Mesothelial cell of epicardium (in vitro differentiated cells): ENCODE measurements at regions not wholly inside any gene's neighbourhood (a gene's known extent, or its start where the extent isn't known, plus 50 kb on each side); places are given as distances from the start of the nearest gene placed in this dataset.
"Not testable (repeated sequence)": the region's sequence is repeated elsewhere in the genome, so short reads cannot be mapped to it uniquely, and the experiment has no call there.

Experiments used
- DNase-seq, 2 experiments: peaks; one replicate each; pipeline ENCODE4 v3.0.0; 2021; ENCODE audit warnings: low spot score in 2 of 2; ENCODE audit not compliant: unreplicated experiment in 2 of 2
- H3K27ac Mint-ChIP-seq: 2 replicates; pipeline ENCODE4 v1.8.0; 2021; ENCODE audit warnings: mixed read lengths
- H3K27me3 Mint-ChIP-seq: 2 replicates; pipeline ENCODE4 v1.8.0; 2021; ENCODE audit warnings: low read depth, mixed read lengths
- H3K36me3 Mint-ChIP-seq: 2 replicates; pipeline ENCODE4 v1.8.0; 2021; ENCODE audit warnings: mixed read lengths
- H3K4me1 Mint-ChIP-seq: 2 replicates; pipeline ENCODE4 v1.8.0; 2021; ENCODE audit warnings: mixed read lengths
- H3K4me3 Mint-ChIP-seq: 2 replicates; pipeline ENCODE4 v1.8.0; 2021; ENCODE audit warnings: mild to moderate bottlenecking, moderate library complexity, mixed read lengths
- H3K9me3 Mint-ChIP-seq: 2 replicates; pipeline ENCODE4 v1.8.0; 2021; ENCODE audit warnings: mixed read lengths
- CTCF ChIP-seq: fragments of 200-600 bp; sonication (generic); IDR thresholded peaks from one replicate; pipeline ENCODE4 v1.5.0; 2021; ENCODE audit warnings: antibody characterized with exemption; ENCODE audit not compliant: unreplicated experiment

GRCh38 chr11:28903716-28904115, 795.5 kb downstream of the METTL15 start:
- no peak for DNase-seq
- no peaks in the 10 kb centered on the region for H3K9me3 Mint-ChIP-seq
- peak overlapping the region; percentile 79 for H3K27ac Mint-ChIP-seq
- H3K36me3 Mint-ChIP-seq = no peaks in the 10 kb centered on the region
- H3K4me3 Mint-ChIP-seq = no peak overlapping the region
- TF ChIP-seq CTCF = no peak
- peaks cover 10% of the 10 kb centered on the region for H3K4me1 Mint-ChIP-seq
- no peaks in the 10 kb centered on the region for H3K27me3 Mint-ChIP-seq

- Mint-ChIP-seq H3K4me1 (peaks cover 10% of the 10 kb centered on the region), H3K4me3 (no peak overlapping the region), H3K9me3 (peaks cover 5% of the 10 kb centered on the region), H3K36me3 (no peaks in the 10 kb centered on the region), H3K27ac (no peak overlapping the region), H3K27me3 (no peaks in the 10 kb centered on the region)
- no peak for TF ChIP-seq CTCF
- no peak for DNase-seq
Measured at GRCh38 chr11:28900427-28900826, 792.2 kb downstream of the METTL15 start.

- no peak for TF ChIP-seq CTCF
- Mint-ChIP-seq H3K4me3 (no peak overlapping the region), H3K27ac (no peak overlapping the region)
Measured at GRCh38 chr11:28899706-28900105, 791.5 kb downstream of the METTL15 start.

GRCh38 chr11:28890601-28891040, 782.4 kb downstream of the METTL15 start:
- H3K9me3 Mint-ChIP-seq = peaks cover 12% of the 10 kb centered on the region
- H3K27ac Mint-ChIP-seq, H3K27me3 Mint-ChIP-seq, H3K36me3 Mint-ChIP-seq, H3K4me3 Mint-ChIP-seq, DNase-seq, H3K4me1 Mint-ChIP-seq: not testable (repeated sequence)

More at GRCh38 chr11:28899706-28900105, 791.5 kb downstream of the METTL15 start:
- peaks cover 10% of the 10 kb centered on the region for H3K4me1 Mint-ChIP-seq
- peaks cover 5% of the 10 kb centered on the region for H3K9me3 Mint-ChIP-seq
- no peak for DNase-seq
- H3K36me3 Mint-ChIP-seq = no peaks in the 10 kb centered on the region
- no peaks in the 10 kb centered on the region for H3K27me3 Mint-ChIP-seq

GRCh38 chr11:28887681-28888080, 779.5 kb downstream of the METTL15 start:
- no peak for DNase-seq
- H3K27ac Mint-ChIP-seq = no peak overlapping the region
- H3K9me3 Mint-ChIP-seq = peaks cover 20% of the 10 kb centered on the region
- H3K4me3 Mint-ChIP-seq = no peak overlapping the region
- peaks cover 7% of the 10 kb centered on the region for H3K4me1 Mint-ChIP-seq
- TF ChIP-seq CTCF = no peak
- no peaks in the 10 kb centered on the region for H3K27me3 Mint-ChIP-seq
- peaks cover 7% of the 10 kb centered on the region for H3K36me3 Mint-ChIP-seq

- peaks cover 16% of the 10 kb centered on the region for H3K9me3 Mint-ChIP-seq
- H3K4me3 Mint-ChIP-seq = no peak overlapping the region
- H3K27ac Mint-ChIP-seq = no peak overlapping the region
- H3K36me3 Mint-ChIP-seq = peaks cover 1% of the 10 kb centered on the region
- TF ChIP-seq CTCF = no peak
- no peaks in the 10 kb centered on the region for H3K4me1 Mint-ChIP-seq
- no peak for DNase-seq
- H3K27me3 Mint-ChIP-seq = no peaks in the 10 kb centered on the region
Measured at GRCh38 chr11:28879869-28880268, 771.7 kb downstream of the METTL15 start.
